CD4-positive, CD25-positive, alpha-beta regulatory T cell (primary cell): ENCODE measurements at regions not wholly inside any gene's neighbourhood (a gene's known extent, or its start where the extent isn't known, plus 50 kb on each side); places are given as distances from the start of the nearest gene placed in this dataset.

Experiments
- ATAC-seq, 2 donors: fragments of 150-1000 bp; cut with Tn5 transposase; one replicate each; pipeline ENCODE4 v1.10.0; 2021; ENCODE audit warnings: low read depth in 2 of 2, moderate number of reproducible peaks in 2 of 2, moderate library complexity in 1 of 2
- DNase-seq, 3 donors: peaks; one replicate each; pipeline versions ENCODE4 v3.0.0 to v3.0.0-alpha.2; 2012 to 2022; ENCODE audit warnings: mixed read lengths in 1 of 3
- H3K27ac ChIP-seq: one replicate; pipeline ENCODE4 v1.7.0; 2013; ENCODE audit warnings: mild to moderate bottlenecking, low read length; ENCODE audit not compliant: insufficient read depth, poor library complexity, severe bottlenecking
- H3K27me3 ChIP-seq: one replicate; pipeline ENCODE4 v1.7.0; 2013; ENCODE audit warnings: low read length; ENCODE audit not compliant: control insufficient read depth, insufficient read depth
- H3K36me3 ChIP-seq: one replicate; pipeline ENCODE4 v1.7.0; 2013; ENCODE audit warnings: mild to moderate bottlenecking, low read length, moderate library complexity; ENCODE audit not compliant: control insufficient read depth, insufficient read depth
- H3K4me1 ChIP-seq: 2 replicates; pipeline ENCODE4 v1.7.0; 2013; ENCODE audit warnings: mild to moderate bottlenecking, low read length; ENCODE audit not compliant: insufficient read depth, control insufficient read depth, poor library complexity, severe bottlenecking
- H3K4me3 ChIP-seq: one replicate; pipeline ENCODE4 v1.7.0; 2013; ENCODE audit warnings: low read depth, mild to moderate bottlenecking, low read length, moderate library complexity
- H3K9me3 ChIP-seq, 2 experiments: 1 replicate in 1 of 2; 2 replicates in 1 of 2; pipeline ENCODE4 v1.7.0; 2013; ENCODE audit warnings: low read length in 2 of 2, mild to moderate bottlenecking in 1 of 2, moderate library complexity in 1 of 2; ENCODE audit not compliant: control insufficient read depth in 2 of 2
- H3K27ac Mint-ChIP-seq, 3 donors: one replicate each; pipeline ENCODE4 v1.8.0; 2020 to 2022; ENCODE audit warnings: mild to moderate bottlenecking in 3 of 3, mixed read lengths in 3 of 3, moderate library complexity in 2 of 3
- H3K27me3 Mint-ChIP-seq: one replicate; pipeline ENCODE4 v1.8.0; 2022; ENCODE audit warnings: mild to moderate bottlenecking, mixed read lengths
- H3K36me3 Mint-ChIP-seq: one replicate; pipeline ENCODE4 v1.8.0; 2020; ENCODE audit warnings: mixed read lengths
- H3K4me1 Mint-ChIP-seq, 4 donors: one replicate each; pipeline ENCODE4 v1.8.0; 2020 to 2022; ENCODE audit warnings: mixed read lengths in 4 of 4, mild to moderate bottlenecking in 1 of 4
- H3K4me3 Mint-ChIP-seq, 4 donors: one replicate each; pipeline ENCODE4 v1.8.0; 2020 to 2022; ENCODE audit warnings: mild to moderate bottlenecking in 4 of 4, mixed read lengths in 4 of 4, moderate library complexity in 3 of 4
- H3K9me3 Mint-ChIP-seq, 7 donors: one replicate each; pipeline ENCODE4 v1.8.0; 2020 to 2022; ENCODE audit warnings: mixed read lengths in 7 of 7, mild to moderate bottlenecking in 3 of 7, moderate library complexity in 2 of 7

GRCh38 chr5:31007672-31008071 lies 185.8 kb upstream of the CDH6 start:
- no peaks in the 10 kb centered on the region for H3K36me3 ChIP-seq
- H3K27me3 ChIP-seq: no peaks in the 10 kb centered on the region
- Mint-ChIP-seq H3K36me3 (no peaks in the 10 kb centered on the region), H3K4me1 (no peaks in the 10 kb centered on the region), H3K27ac (no peak overlapping the region), H3K9me3 (peaks cover 0 to 29% (median 11%) of the 10 kb centered on the region in 7 donors), H3K27me3 (no peaks in the 10 kb centered on the region), H3K4me3 (no peak overlapping the region)
- no peak for DNase-seq
- H3K9me3 ChIP-seq: peaks cover 0 to 2% of the 10 kb centered on the region in 2 experiments
- no peaks in the 10 kb centered on the region for H3K4me1 ChIP-seq
- no peak overlapping the region for H3K27ac ChIP-seq
- H3K4me3 ChIP-seq: no peak overlapping the region
- no peak for ATAC-seq

GRCh38 chr5:31000287-31000686 lies 193.2 kb upstream of the CDH6 start:
- no peak for DNase-seq

GRCh38 chr5:30997681-30998080 lies 195.8 kb upstream of the CDH6 start:
- ATAC-seq: no peak
- H3K4me3 ChIP-seq: no peak overlapping the region
- H3K36me3 ChIP-seq: no peaks in the 10 kb centered on the region
- Mint-ChIP-seq H3K36me3 (no peaks in the 10 kb centered on the region), H3K4me1 (no peaks in the 10 kb centered on the region), H3K4me3 (no peak overlapping the region), H3K27ac (no peak overlapping the region), H3K9me3 (peaks cover 0 to 26% (median 4%) of the 10 kb centered on the region in 7 donors), H3K27me3 (no peaks in the 10 kb centered on the region)
- no peak for DNase-seq
- no peaks in the 10 kb centered on the region for H3K9me3 ChIP-seq
- no peak overlapping the region for H3K27ac ChIP-seq
- no peaks in the 10 kb centered on the region for H3K27me3 ChIP-seq
- H3K4me1 ChIP-seq: no peaks in the 10 kb centered on the region

More at GRCh38 chr5:31000287-31000686, 193.2 kb upstream of the CDH6 start:
- H3K36me3 Mint-ChIP-seq: no peaks in the 10 kb centered on the region
- no peaks in the 10 kb centered on the region for H3K4me1 ChIP-seq
- H3K27me3 ChIP-seq: no peaks in the 10 kb centered on the region
- no peak for ATAC-seq
- H3K27me3 Mint-ChIP-seq: no peaks in the 10 kb centered on the region
- no peak overlapping the region for H3K4me3 Mint-ChIP-seq
- no peaks in the 10 kb centered on the region for H3K36me3 ChIP-seq
- no peak overlapping the region for H3K4me3 ChIP-seq
- H3K9me3 Mint-ChIP-seq: peaks cover 0 to 27% (median 9%) of the 10 kb centered on the region in 7 donors
- H3K4me1 Mint-ChIP-seq: no peaks in the 10 kb centered on the region
- H3K27ac ChIP-seq: no peak overlapping the region
- no peaks in the 10 kb centered on the region for H3K9me3 ChIP-seq
- H3K27ac Mint-ChIP-seq: no peak overlapping the region

- no peaks in the 10 kb centered on the region for H3K27me3 ChIP-seq
- Mint-ChIP-seq H3K27me3 (no peaks in the 10 kb centered on the region), H3K4me3 (no peak overlapping the region), H3K4me1 (no peaks in the 10 kb centered on the region), H3K36me3 (no peaks in the 10 kb centered on the region), H3K9me3 (peaks cover 0 to 18% (median 4%) of the 10 kb centered on the region in 7 donors), H3K27ac (no peak overlapping the region)
- no peak overlapping the region for H3K4me3 ChIP-seq
- no peak for DNase-seq
- no peaks in the 10 kb centered on the region for H3K36me3 ChIP-seq
- H3K27ac ChIP-seq: no peak overlapping the region
- H3K4me1 ChIP-seq: no peaks in the 10 kb centered on the region
- no peak for ATAC-seq
- no peaks in the 10 kb centered on the region for H3K9me3 ChIP-seq
These were observed 198.6 kb upstream of the CDH6 start for GRCh38 chr5:30994902-30995301.

- Histone ChIP-seq H3K4me1 (no peaks in the 10 kb centered on the region), H3K27me3 (no peaks in the 10 kb centered on the region), H3K36me3 (no peaks in the 10 kb centered on the region), H3K27ac (no peak overlapping the region), H3K9me3 (no peaks in the 10 kb centered on the region), H3K4me3 (no peak overlapping the region)
- peaks cover 0 to 18% (median 4%) of the 10 kb centered on the region in 7 donors for H3K9me3 Mint-ChIP-seq
- DNase-seq: no peak
- no peaks in the 10 kb centered on the region for H3K36me3 Mint-ChIP-seq
- H3K27ac Mint-ChIP-seq: no peak overlapping the region
- H3K4me3 Mint-ChIP-seq: no peak overlapping the region
- no peak for ATAC-seq
- no peaks in the 10 kb centered on the region for H3K27me3 Mint-ChIP-seq
- no peaks in the 10 kb centered on the region for H3K4me1 Mint-ChIP-seq
These were observed 199.3 kb upstream of the CDH6 start for GRCh38 chr5:30994176-30994575.

GRCh38 chr5:30991462-30991861 lies 202.0 kb upstream of the CDH6 start:
- ATAC-seq: no peak

GRCh38 chr5:30981576-30981975 lies 211.9 kb upstream of the CDH6 start:
- ATAC-seq (no peak), DNase-seq (no peak)
- Histone ChIP-seq H3K4me3 (no peak overlapping the region), H3K4me1 (no peaks in the 10 kb centered on the region), H3K27me3 (no peaks in the 10 kb centered on the region), H3K36me3 (no peaks in the 10 kb centered on the region), H3K9me3 (no peaks in the 10 kb centered on the region), H3K27ac (no peak overlapping the region)
- H3K9me3 Mint-ChIP-seq: peaks cover 0 to 19% (median 3%) of the 10 kb centered on the region in 7 donors
- no peaks in the 10 kb centered on the region for H3K27me3 Mint-ChIP-seq
- no peak overlapping the region for H3K4me3 Mint-ChIP-seq
- H3K4me1 Mint-ChIP-seq: no peaks in the 10 kb centered on the region
- no peak overlapping the region for H3K27ac Mint-ChIP-seq
- H3K36me3 Mint-ChIP-seq: no peaks in the 10 kb centered on the region

More at GRCh38 chr5:30991462-30991861, 202.0 kb upstream of the CDH6 start:
- Mint-ChIP-seq H3K9me3 (peaks cover 0 to 18% (median 4%) of the 10 kb centered on the region in 7 donors), H3K4me1 (no peaks in the 10 kb centered on the region), H3K4me3 (no peak overlapping the region), H3K27me3 (no peaks in the 10 kb centered on the region), H3K27ac (no peak overlapping the region), H3K36me3 (no peaks in the 10 kb centered on the region)
- Histone ChIP-seq H3K9me3 (no peaks in the 10 kb centered on the region), H3K27ac (no peak overlapping the region), H3K4me3 (no peak overlapping the region), H3K27me3 (no peaks in the 10 kb centered on the region), H3K4me1 (no peaks in the 10 kb centered on the region), H3K36me3 (no peaks in the 10 kb centered on the region)
- DNase-seq: no peak

- Histone ChIP-seq H3K36me3 (no peaks in the 10 kb centered on the region), H3K9me3 (peaks cover 0 to 5% of the 10 kb centered on the region in 2 experiments), H3K4me3 (no peak overlapping the region), H3K27ac (no peak overlapping the region), H3K27me3 (no peaks in the 10 kb centered on the region), H3K4me1 (no peaks in the 10 kb centered on the region)
- DNase-seq: no peak
- no peaks in the 10 kb centered on the region for H3K4me1 Mint-ChIP-seq
- no peaks in the 10 kb centered on the region for H3K27me3 Mint-ChIP-seq
- H3K36me3 Mint-ChIP-seq: no peaks in the 10 kb centered on the region
- no peak overlapping the region for H3K4me3 Mint-ChIP-seq
- no peak for ATAC-seq
- peaks cover 6 to 17% (median 6%) of the 10 kb centered on the region in 7 donors for H3K9me3 Mint-ChIP-seq
- H3K27ac Mint-ChIP-seq: no peak overlapping the region
These were observed 224.5 kb upstream of the CDH6 start for GRCh38 chr5:30968971-30969370.
